GM19035 (cell line): ENCODE measurements at regions not wholly inside any gene's neighbourhood (a gene's known extent, or its start where the extent isn't known, plus 50 kb on each side); places are given as distances from the start of the nearest gene placed in this dataset.
A peak's percentile ranks its signal among the peaks of the same experiment; 100 is the strongest.

Experiments used
- ATAC-seq: cut with Tn5 transposase; IDR thresholded peaks from one replicate; pipeline ENCODE4 v1.9.1; 2021; ENCODE audit not compliant: unreplicated experiment

- no peak for ATAC-seq
Observed at GRCh38 chr2:217256251-217256650, 396.4 kb upstream of the TNP1 start.

GRCh38 chr2:217254111-217254510, 394.2 kb upstream of the TNP1 start:
- no peak for ATAC-seq

GRCh38 chr2:217252181-217252580, 392.3 kb upstream of the TNP1 start:
- ATAC-seq: no peak

- no peak for ATAC-seq
Observed at GRCh38 chr2:217250013-217250524, 390.2 kb upstream of the TNP1 start.

GRCh38 chr2:217249121-217250012, 389.5 kb upstream of the TNP1 start:
- no peak for ATAC-seq

- ATAC-seq: peak; percentile 94
Observed at GRCh38 chr2:217248312-217248935, 388.6 kb upstream of the TNP1 start.

- no peak for ATAC-seq
Observed at GRCh38 chr2:217247476-217247875, 387.6 kb upstream of the TNP1 start.

- no peak for ATAC-seq
Observed at GRCh38 chr2:217246108-217246507, 386.2 kb upstream of the TNP1 start.

GRCh38 chr2:217244815-217245214, 385.0 kb upstream of the TNP1 start:
- ATAC-seq: no peak

- no peak for ATAC-seq
Observed at GRCh38 chr2:217242947-217243346, 383.1 kb upstream of the TNP1 start.

GRCh38 chr2:217231724-217232123, 371.9 kb upstream of the TNP1 start:
- ATAC-seq: no peak

- no peak for ATAC-seq
Observed at GRCh38 chr2:217231212-217231611, 371.3 kb upstream of the TNP1 start.

GRCh38 chr2:217228732-217229131, 368.9 kb upstream of the TNP1 start:
- ATAC-seq: no peak

- ATAC-seq: no peak
Observed at GRCh38 chr2:217227794-217228193, 367.9 kb upstream of the TNP1 start.

GRCh38 chr2:217225596-217225995, 365.7 kb upstream of the TNP1 start:
- no peak for ATAC-seq

GRCh38 chr2:217223222-217223930, 363.5 kb upstream of the TNP1 start:
- peak; percentile 71 for ATAC-seq

GRCh38 chr2:217222309-217222910, 362.5 kb upstream of the TNP1 start:
- peak; percentile 50 for ATAC-seq

GRCh38 chr2:217220228-217221013, 360.6 kb upstream of the TNP1 start:
- ATAC-seq: no peak

GRCh38 chr2:217219164-217219520, 359.3 kb upstream of the TNP1 start:
- ATAC-seq: no peak
